ENCODE measurements at regions not wholly inside any gene's neighbourhood (a gene's known extent, or its start where the extent isn't known, plus 50 kb on each side); places are given as distances from the start of the nearest gene placed in this dataset.

DNA sequence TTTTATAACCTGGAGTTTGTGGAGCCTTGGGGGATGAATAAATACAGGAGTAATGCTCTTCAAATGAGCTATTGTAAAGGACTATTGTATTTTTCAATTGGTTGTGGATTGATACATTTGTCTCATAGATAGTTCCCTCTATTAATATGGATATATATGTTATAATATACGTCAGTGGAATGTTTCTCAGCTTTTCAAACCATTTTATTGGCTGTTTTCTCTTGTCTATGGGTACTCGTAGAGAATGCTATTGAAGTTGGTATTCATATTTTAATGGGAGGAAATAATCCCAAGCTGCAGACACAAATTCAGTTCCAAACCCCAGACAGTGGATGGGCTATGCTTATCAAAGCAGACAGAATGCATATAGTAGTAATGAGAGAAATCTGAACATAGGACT is 181.8 kb upstream of the DAB2 start:
- no peak for DNase-seq (ENCODE audit: low read depth in 2 of 2)

DNA sequence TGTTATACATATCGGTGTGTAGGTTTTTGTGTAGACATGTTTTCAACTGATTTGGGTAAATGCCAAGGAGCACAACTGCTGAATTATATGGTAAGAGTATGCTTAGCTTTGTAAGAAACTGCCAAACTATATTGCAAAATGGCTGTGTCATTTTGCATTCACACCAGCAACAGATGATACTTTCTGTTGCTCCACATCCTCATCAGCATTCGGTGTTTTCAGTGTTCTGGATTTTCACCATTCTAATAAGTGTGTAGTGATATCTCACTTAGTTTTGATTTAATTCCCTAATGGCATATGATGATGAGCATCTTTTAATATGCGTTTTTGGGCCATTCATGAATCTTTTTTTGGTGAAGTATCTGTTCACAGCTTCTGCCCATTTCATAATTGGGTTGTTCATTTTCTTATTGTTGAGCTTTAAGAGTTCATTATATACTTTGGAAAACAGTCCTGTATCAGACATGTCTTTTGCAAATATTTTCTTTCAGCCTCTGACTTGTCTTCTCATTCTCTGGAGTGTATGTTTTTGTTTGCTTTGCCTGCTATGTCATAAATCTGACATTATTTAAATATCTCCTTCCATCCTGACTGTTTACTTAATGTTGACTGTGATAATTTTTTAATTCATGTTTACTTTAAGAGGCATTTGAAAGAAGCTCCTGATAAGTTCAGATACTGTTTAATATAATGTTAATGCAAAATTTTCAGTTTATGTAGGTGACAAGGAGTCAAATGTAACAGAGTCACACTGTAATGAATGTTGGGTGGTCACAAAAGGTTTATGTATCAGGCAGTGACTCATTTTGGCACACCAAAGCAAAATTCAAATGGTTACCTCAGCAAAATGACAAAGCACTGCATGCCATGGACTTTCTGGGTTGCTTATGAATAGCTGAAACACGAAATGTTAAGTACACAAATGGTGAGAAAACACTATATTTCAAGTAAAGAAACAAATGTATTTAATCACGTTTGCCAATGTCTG is 181.1 kb upstream of the DAB2 start:
- DNase-seq (ENCODE audit: low read depth in 2 of 2), result no peak

DNA sequence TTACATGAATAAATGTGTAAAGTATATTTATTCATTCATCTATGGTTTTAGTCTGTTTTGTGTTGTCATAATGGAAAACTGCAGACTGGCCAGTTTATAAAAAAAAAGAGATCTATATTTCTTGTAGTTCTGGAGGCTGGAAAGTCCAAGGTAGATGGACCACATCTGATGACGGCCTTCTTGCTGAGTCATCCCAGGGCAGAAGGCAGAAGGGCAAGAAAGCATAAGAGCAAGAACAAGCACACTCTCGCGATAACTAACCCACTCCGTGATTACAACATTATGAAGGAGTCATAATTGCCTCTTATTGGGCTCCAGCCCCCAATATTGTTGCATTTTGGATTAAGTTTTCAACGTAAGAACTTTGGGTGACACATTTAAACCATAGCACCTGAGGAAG is 180.4 kb upstream of the DAB2 start:
- no peak for DNase-seq (ENCODE audit: low read depth in 2 of 2)

DNA sequence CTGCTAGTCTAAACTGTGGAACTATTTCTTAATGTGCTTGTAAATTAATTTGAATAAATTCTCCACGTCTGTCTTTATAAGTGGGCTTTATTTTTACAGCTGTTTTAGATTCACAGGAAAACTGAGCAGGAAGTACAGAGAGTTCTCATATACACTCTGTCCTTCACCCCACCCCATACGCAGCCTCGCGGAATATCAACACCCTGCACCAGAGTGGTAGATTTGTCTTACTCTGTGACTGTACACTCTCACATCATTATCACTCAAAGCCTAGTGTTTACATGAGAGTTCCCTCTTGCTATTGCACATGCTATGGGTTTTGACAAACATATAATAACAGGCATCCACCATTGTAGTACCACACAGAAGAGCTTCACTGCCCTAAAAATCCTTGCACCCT is 179.7 kb upstream of the DAB2 start:
- DNase-seq (ENCODE audit: low read depth in 2 of 2), result no peak

DNA sequence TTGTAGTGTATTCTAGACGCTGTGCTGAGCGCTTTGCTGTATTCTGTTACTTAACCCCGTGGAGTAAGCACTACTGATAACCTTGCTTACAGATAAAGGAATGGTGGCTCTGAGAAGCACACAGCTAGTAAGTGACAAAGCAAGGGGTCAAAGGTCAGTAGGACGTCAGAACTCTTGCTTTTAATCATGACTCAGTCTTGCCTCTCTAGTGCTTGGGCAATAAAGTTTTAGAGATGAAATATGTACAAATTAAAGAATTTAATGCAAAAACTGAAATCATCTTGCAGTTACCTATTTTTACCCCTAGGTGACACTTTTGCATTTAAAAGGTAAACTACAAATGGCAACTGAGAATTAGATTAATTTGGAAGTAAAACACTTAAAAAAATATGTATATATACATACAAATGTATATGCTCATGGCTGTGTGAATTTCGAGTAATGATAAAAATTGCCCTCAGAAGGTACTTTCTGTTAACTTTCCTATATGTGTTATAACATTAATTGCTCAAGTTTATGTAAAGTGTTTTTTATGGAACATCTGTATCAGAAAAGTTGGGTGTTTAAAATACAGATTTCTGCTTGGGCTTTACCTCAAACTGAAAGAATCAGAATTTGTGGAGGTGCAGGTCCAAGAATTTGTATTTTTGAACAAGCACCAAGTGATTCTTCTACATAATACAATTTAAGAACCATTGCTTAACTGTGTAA is 175.1 kb upstream of the DAB2 start:
- no peak for DNase-seq (ENCODE audit: low read depth in 2 of 2)

DNA sequence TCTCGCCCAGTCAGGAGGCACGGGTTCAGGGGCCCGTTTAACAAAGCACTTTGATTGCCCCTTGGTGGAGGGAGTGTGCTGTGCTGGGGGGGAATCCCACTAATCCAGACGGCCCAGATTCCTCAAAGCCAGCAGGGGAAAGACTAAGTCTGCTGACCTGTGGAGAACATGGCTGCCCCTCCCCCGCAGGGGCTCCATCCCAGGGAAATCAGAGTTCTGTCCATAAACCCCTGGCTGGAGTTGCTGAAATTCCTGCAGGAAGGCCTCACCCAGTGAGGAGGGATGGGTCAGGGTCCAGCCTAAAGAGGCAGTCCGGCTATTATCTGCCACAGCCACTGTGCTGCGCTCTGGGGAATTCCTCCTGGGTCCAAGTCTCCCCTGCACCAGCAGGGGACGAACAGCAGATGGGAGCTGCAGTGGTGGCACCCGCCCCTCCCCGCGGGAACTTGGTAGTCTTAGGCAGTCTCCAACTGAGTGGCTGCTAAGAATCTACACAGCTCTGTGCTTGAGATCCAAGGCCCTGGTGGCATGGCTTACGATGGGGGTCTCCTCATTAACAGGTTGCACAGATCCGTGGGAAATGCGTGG is 174.0 kb upstream of the DAB2 start:
- no peak for DNase-seq (ENCODE audit: low read depth in 2 of 2)

DNA sequence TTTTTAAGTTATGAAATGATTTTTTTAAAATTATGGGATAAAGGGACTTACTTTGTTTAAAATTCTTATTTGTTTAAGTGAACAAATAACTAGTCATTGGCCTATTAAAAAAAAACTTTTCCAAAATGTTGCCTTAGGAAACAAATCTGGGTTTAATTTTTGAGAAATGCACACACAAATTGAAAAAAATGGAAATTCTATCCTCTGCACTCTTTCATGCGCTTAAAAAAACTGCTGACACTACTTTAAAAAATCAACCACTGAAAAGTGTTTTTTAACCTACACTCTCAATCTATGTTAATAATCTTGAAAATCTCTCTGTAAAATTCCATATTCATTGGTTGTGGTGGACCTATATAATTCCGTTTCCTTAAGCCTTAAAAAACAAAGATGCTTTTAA is 163.4 kb upstream of the DAB2 start:
- DNase-seq (ENCODE audit: low read depth in 2 of 2), result no peak

DNA sequence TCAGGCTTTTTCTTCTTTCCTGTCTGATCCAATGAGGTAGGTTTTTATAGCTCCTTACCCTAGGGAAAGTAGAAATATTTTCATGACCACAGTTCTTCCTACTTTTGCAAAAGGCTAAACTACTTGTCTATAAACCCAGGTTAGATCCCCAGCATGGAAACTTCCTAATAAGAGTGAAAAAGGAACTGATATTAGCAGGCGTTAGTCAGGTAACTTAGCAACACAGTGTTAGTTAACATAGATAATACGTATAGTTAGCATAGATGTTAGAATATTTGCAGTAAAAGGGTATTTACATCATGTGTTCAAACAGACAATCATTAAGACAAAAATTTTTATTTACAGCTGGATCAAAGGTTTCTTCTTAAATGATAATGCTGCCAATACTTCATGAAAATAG is 162.9 kb upstream of the DAB2 start:
- DNase-seq (ENCODE audit: low read depth in 2 of 2), result no peak

DNA sequence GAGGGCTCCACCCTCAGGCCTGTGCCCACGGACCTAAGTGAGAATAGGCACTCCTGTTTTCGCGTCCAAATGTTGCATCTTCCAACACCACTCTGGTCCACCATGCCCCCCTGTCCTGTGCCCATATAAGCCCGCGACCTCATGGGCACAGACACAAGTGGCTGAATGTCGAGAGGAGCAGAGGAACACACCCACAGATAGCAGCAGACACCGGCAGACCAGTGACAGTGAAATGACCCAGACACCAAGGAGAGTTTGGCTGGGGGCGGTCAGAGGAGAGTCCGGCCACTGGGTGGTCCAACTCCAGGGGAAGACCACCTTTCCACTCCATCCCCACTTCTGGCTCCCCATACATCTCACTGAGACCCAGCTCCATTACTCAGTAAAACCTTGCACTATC is 161.4 kb upstream of the DAB2 start:
- DNase-seq (ENCODE audit: low read depth in 2 of 2), result no peak

DNA sequence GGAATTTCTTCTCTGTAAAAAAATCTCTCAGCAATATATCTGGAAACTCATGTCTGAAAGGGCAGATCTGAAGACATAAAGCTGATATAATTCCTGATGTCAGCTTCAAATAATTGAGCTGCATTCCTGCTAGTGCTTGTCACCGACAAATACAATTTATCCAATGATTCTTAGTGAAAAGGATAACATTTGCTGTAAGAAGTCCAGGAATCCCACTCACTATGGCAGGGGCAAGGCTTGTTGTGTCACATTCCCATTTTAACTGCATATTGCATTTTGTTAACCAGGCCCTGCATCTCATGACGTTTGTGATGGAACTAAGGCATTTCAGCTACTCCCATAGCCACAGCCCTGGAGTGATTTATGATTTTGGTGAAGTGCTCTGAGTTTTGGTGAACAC is 160.1 kb upstream of the DAB2 start:
- DNase-seq (ENCODE audit: low read depth in 2 of 2), result no peak

DNA sequence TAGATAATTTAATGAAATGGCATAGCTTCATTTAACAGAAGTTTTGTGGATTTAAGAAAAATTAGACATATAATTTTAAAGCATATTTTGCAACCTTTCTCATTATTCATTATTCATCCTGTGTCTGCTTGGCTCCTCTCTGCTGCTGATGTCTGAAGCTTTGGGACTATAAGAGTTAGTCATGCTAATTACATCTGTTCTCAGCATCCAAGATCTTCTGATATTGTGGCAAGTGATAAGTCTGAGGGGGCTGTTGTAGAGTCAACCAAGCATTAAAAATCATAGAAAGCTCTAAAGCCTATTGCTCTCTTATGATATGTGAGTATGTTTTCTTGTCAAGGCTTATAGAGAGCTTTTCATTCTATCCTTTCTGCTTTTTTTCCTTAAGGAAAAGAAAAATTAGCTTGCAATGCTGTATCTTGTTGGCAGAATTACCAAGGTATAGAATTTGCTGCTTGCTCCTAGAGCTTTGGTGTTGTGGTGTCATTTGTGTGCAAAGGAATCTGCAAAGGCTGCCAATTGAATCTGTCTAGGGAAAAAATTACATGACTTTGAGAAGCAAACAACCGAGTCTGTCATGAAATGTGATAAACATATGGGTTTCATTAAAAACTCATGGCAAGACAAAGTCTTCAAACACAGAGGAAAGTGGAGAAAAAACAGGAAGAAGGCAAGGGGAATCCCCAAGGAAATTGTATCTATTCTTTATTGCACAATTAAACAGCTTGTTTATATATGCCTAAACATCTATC is 156.1 kb upstream of the DAB2 start:
- no peak for DNase-seq (ENCODE audit: low read depth in 2 of 2)

DNA sequence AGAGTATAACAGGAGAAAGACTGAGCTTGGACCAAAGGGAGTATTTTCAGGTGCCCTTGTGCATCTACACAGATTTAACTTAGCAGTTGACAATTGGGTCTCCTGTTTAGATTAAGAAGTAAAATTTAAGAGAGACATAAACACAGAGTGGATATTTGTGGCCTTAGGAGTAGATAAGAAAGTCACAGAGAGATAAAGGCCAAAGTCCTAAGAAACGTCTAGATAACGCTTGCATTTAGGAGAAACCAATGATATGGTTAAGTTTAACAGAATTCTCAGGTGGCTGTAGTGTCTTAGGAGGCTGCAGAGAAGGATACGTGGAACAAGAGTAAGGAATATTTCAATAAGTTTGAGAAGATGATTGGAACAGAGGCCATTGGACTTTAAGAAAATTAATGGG is 155.0 kb upstream of the DAB2 start:
- DNase-seq (ENCODE audit: low read depth in 2 of 2), result no peak

DNA sequence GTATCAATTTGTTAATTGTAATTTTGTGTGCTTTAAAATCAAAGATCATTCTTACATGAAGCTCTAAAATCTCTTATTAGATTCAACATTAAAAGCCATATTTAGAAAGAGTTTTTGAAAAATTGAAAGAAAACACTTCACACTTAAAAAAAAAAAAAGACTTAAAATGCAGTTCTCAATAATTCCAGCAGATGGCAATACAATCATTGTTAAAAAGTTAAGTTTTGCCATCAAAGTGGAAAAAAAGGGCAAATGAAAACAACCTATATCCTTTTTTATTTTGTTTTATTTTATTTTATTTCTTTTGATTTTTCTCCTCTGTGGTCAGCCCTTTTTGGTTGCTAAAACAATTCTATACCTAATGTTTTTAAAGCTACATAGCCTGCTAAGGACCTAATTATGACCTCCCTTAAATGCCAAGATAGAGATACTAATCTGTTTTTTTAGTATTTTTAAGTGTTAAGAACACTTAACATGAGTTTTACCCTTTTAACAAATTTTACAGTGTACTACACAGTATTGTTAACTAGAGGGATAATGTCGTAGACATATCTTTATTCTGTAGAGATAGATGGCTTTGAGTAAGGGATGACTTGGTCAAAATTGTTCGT is 154.2 kb upstream of the DAB2 start:
- no peak for DNase-seq (ENCODE audit: low read depth in 2 of 2)

DNA sequence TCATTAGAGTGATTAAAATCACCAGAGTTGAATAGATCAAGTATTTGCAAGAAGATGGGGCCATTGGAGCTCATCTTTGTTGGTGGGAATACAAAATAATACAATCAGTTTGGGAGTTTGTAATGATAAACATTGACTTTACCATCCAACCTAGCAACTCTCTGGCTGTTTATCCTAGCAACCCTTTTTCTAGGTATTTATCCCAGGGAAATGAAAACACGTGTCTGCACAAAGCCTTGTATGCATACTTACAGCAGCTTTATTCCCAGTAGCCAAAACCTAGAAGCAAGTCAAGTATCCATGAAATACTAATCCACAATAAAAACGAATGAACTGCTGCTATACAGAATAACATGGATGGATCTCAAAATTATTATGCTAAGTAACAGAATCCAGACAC is 152.7 kb upstream of the DAB2 start:
- no peak for DNase-seq (ENCODE audit: low read depth in 2 of 2)

DNA sequence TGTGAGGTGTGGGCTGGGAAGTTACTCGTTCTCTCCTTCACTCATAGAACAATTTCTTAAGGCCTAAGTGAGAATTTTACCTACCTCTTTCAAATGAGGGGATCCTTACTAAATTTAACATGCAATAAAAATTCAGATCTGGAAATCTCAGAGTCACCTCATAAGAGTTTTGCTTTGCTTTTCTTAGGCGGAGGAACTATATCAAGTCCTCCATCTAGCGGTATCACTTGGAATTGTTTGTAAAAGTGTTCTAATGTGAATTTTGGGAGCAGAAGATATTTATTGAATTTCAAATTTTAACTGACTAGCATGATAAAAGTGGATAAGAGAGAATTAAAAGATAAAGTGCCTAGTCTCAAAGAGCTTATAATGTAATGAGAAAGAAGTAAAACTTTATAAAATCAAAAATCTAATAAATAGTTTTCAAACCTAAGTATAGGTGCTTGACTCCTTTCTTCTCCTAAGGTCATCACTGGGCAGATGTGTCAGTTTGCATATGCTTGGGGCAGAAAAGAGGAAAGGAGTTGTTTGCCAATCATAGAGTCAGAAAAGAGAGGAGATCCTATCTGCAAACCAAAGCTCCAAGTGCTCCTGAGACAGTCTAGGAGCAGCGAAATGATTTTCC is 145.7 kb upstream of the DAB2 start:
- no peak for DNase-seq (ENCODE audit: low read depth in 2 of 2)

DNA sequence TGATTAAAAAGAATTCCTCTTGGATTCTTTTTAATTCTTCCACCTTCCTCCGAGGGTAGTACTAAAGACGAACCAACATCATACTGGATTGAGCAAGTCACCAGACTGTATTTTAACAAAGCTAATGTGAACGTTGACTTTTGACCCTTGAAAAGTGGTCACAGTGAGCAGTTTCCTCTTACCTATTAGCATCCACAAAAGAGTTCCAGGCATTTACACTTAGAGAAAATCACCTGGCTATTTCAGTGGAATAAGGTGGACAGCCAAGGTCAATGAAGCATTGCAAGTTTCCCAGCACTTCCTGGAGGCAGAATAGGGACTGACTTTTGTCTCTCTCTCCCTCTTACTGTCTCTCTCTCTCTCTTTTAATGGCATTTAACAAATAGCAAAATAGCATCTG is 145.1 kb upstream of the DAB2 start:
- DNase-seq (ENCODE audit: low read depth in 2 of 2), result no peak

DNA sequence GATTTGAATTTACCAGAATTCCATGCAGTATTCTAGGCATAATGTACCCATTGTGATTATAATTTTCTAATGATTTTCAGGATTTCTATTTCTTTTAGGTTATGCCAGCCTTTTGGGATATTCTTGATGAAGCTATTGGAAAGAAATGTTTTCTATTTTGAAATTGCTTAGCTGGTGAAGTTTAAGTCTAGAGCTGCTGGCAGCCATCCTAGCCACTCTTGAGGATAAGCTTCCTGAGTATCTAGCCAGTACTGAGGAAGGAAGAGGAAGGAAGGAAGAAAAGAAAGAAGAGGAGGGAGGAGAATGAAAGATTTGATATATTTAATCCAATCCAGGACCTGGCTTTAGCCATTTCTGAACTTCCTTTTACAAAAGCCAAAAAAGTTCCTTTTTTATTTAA is 142.1 kb upstream of the DAB2 start:
- DNase-seq (ENCODE audit: low read depth in 2 of 2), result no peak

DNA sequence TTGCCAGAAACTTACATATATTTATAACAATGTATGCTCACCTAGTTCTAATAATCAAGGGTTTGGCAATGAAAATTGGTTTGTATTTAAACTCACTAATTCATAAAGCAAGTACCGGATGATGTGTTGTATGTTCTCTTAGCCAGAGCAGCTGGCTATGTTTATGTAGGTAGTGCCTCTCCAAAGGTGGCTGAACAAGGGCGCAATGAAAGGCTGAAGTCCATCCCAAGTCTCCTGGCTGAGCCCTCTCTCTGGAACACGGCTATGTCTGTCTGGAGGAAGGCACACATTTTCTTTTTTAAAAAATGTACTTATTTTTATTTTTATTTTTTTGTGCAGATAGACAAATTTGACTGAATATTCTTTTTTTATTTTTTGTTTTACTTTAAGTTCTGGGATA is 141.2 kb upstream of the DAB2 start:
- DNase-seq (ENCODE audit: low read depth in 2 of 2), result no peak

DNA sequence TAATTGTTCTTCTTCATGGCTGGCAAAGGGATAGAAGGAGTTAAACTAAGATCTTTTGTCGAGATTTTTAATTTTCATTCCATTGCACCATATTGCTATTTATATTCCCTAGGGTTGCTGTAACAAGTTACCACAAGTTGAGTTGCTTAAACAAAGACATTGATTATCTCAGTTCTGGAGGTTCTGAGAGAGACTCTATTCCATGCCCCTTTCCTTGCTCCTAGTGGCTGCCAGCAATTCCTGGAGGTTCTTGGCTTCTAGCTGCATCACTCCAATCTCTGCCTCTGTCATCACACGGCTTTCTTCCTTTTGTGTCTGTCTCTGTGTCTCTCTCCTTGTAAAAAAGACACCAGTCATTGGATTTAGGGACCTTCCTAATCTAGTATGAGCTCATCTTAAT is 136.6 kb upstream of the DAB2 start:
- no peak for DNase-seq (ENCODE audit: low read depth in 2 of 2)

DNA sequence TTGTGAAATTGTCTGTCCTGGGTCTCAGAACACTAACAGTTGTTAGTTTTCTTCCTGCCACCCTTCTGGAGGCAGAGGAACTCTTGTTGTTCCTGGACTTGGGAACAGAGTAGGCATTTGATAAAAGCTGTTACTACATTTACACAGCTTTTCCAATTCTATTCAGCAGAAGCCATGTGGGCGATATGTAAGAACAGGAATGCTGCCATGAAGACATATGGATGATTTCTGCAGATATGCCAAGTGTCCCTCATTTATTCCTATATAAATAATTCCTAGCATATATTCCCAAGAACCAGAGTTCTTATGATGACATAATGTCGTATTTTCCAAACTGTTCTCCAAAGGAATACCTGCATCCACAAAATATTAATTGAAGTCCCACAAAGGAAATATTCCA is 135.9 kb upstream of the DAB2 start:
- no peak for DNase-seq (ENCODE audit: low read depth in 2 of 2)

DNA sequence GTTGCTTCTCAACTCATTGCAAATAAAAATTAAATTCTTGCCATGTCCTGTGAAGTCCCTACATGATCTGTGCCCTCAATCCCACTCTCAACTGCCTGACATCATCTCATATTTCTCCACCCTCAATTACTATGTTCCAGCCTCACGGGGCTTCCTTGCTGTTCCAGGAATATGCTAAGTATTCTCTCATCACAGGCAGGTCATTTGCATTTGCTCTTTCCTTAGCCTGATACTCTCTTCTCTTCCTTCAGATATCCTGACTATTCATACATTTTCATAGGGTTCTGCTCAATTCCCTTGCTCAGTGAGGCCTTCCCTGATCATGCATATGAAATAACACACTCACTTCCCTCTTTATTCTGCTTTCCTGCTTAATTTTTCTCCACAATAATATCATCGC is 135.1 kb upstream of the DAB2 start:
- no peak for DNase-seq (ENCODE audit: low read depth in 2 of 2)
